ENCODE measurements at regions not wholly inside any gene's neighbourhood (a gene's known extent, or its start where the extent isn't known, plus 50 kb on each side); places are given as distances from the start of the nearest gene placed in this dataset.

DNA sequence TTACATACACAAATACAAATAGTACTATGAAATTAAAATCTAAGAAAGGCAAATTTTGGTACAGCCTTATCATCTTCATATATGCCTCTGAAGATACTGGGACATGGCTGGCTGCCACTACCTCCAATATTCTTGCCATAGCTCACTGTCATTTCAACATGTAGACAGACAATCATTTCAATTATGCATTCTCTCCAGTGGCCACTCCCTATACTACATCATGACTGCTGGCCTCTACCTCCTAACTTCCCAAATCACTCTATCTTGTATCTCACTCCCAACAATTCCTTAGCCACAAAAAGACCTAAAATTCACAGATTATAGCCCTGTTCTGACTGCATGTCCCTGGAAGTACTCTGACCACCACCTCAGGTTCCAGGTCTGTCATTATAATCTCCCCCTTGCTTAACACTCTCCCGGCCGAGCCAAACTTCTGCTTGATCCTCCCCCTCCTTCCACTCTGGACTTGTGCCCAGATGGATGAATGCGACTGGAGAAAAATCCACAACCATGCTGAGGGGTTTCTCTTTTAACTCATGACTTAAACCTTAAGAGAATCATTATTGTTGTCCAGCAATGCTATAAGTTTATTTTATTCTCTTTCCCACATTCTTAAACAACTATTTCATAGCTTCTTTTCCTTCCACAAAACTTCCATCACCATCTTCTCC lies 225.3 kb upstream of the TLE4 start:
- ChIA-PET CTCF (no interaction called here), POLR2A (no interaction called here)
- Mint-ChIP-seq H3K4me3 (no peak overlapping the region), H3K27me3 (peaks cover 1% of the 10 kb centered on the region), H3K9me3 (no peaks in the 10 kb centered on the region), H3K27ac (no peak overlapping the region), H3K4me1 (no peaks in the 10 kb centered on the region), H3K36me3 (ENCODE audit: low read depth) (no peaks in the 10 kb centered on the region)
- intact Hi-C loops (cut with micrococcal nuclease): no loop called here
- ATAC-seq (ENCODE audit: low read depth): no peak
- no peak for DNase-seq
- TF ChIP-seq, protein P1, sequence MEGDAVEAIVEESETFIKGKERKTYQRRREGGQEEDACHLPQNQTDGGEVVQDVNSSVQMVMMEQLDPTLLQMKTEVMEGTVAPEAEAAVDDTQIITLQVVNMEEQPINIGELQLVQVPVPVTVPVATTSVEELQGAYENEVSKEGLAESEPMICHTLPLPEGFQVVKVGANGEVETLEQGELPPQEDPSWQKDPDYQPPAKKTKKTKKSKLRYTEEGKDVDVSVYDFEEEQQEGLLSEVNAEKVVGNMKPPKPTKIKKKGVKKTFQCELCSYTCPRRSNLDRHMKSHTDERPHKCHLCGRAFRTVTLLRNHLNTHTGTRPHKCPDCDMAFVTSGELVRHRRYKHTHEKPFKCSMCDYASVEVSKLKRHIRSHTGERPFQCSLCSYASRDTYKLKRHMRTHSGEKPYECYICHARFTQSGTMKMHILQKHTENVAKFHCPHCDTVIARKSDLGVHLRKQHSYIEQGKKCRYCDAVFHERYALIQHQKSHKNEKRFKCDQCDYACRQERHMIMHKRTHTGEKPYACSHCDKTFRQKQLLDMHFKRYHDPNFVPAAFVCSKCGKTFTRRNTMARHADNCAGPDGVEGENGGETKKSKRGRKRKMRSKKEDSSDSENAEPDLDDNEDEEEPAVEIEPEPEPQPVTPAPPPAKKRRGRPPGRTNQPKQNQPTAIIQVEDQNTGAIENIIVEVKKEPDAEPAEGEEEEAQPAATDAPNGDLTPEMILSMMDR (IDR thresholded peaks at IDR 0.05): no peak

GRCh38 chr9:79352322-79352721 lies 219.4 kb upstream of the TLE4 start:
- intact Hi-C loops (cut with micrococcal nuclease): no loop called here
- no peak for DNase-seq
- POLR2A ChIA-PET: interaction anchor here (0.5 kb wide), 1 partner anchor 156 kb away, joined by 5 read pairs; no protein-coding TSS in a partner anchor
- peaks cover 9% of the 10 kb centered on the region for H3K4me1 Mint-ChIP-seq
- H3K27me3 Mint-ChIP-seq: peaks cover 6% of the 10 kb centered on the region
- H3K4me3 Mint-ChIP-seq: no peak overlapping the region
- TF ChIP-seq, protein P1 (IDR thresholded peaks at IDR 0.05): no peak
- no peaks in the 10 kb centered on the region for H3K36me3 Mint-ChIP-seq (ENCODE audit: low read depth)
- H3K27ac Mint-ChIP-seq: no peak overlapping the region
- H3K9me3 Mint-ChIP-seq: no peaks in the 10 kb centered on the region
- CTCF ChIA-PET: no interaction called here
- ATAC-seq (ENCODE audit: low read depth): no peak

- TF ChIP-seq, protein P1 (IDR thresholded peaks at IDR 0.05): no peak
- peaks cover 6% of the 10 kb centered on the region for H3K27me3 Mint-ChIP-seq
- no peak overlapping the region for H3K27ac Mint-ChIP-seq
- H3K9me3 Mint-ChIP-seq: no peaks in the 10 kb centered on the region
- no peak for ATAC-seq (ENCODE audit: low read depth)
- DNase-seq: no peak
- no peaks in the 10 kb centered on the region for H3K36me3 Mint-ChIP-seq (ENCODE audit: low read depth)
- no peak overlapping the region for H3K4me3 Mint-ChIP-seq
- peaks cover 13% of the 10 kb centered on the region for H3K4me1 Mint-ChIP-seq
- CTCF ChIA-PET: no interaction called here
- intact Hi-C loops (cut with micrococcal nuclease): no loop called here
- POLR2A ChIA-PET: interaction anchor here (0.7 kb wide), 1 partner anchor 220 kb away, joined by 3 read pairs; no protein-coding TSS in a partner anchor
Observed at GRCh38 chr9:79353856-79354520, 217.8 kb upstream of the TLE4 start.

- TF ChIP-seq, protein P1 (IDR thresholded peaks at IDR 0.05): no peak
- H3K4me3 Mint-ChIP-seq: no peak overlapping the region
- DNase-seq (no peak), ATAC-seq (ENCODE audit: low read depth) (no peak)
- H3K9me3 Mint-ChIP-seq: no peaks in the 10 kb centered on the region
- intact Hi-C loops (cut with micrococcal nuclease): no loop called here
- ChIA-PET POLR2A (no interaction called here), CTCF (no interaction called here)
- H3K4me1 Mint-ChIP-seq: peaks cover 13% of the 10 kb centered on the region
- no peak overlapping the region for H3K27ac Mint-ChIP-seq
- no peaks in the 10 kb centered on the region for H3K36me3 Mint-ChIP-seq (ENCODE audit: low read depth)
- H3K27me3 Mint-ChIP-seq: peaks cover 8% of the 10 kb centered on the region
Observed at GRCh38 chr9:79357194-79357593, 214.6 kb upstream of the TLE4 start.

GRCh38 chr9:79357616-79358015 lies 214.1 kb upstream of the TLE4 start:
- H3K27ac Mint-ChIP-seq: no peak overlapping the region
- CTCF ChIA-PET: no interaction called here
- H3K4me1 Mint-ChIP-seq: peaks cover 13% of the 10 kb centered on the region
- H3K4me3 Mint-ChIP-seq: no peak overlapping the region
- intact Hi-C loops (cut with micrococcal nuclease): no loop called here
- TF ChIP-seq, protein P1 (IDR thresholded peaks at IDR 0.05): no peak
- DNase-seq (no peak), ATAC-seq (ENCODE audit: low read depth) (no peak)
- H3K9me3 Mint-ChIP-seq: no peaks in the 10 kb centered on the region
- H3K36me3 Mint-ChIP-seq (ENCODE audit: low read depth): no peaks in the 10 kb centered on the region
- POLR2A ChIA-PET: no interaction called here
- peaks cover 8% of the 10 kb centered on the region for H3K27me3 Mint-ChIP-seq
